Left lung (tissue), 4 donors: ENCODE measurements at regions not wholly inside any gene's neighbourhood (a gene's known extent, or its start where the extent isn't known, plus 50 kb on each side); places are given as distances from the start of the nearest gene placed in this dataset.

Experiments used
- ATAC-seq: fragments of 200-7000 bp; cut with Tn5 transposase; one replicate; pipeline ENCODE4 v1.9.1; 2020; ENCODE audit warnings: moderate library complexity
- DNase-seq, 4 donors: peaks; one replicate each; pipeline ENCODE4 v3.0.0-alpha.2; 2013 to 2020
- H3K27ac ChIP-seq, 2 donors: fragments of 200-600 bp; sonication (generic) in 1 of 2; one replicate each; pipeline versions ENCODE4 v1.5.0 to v1.8.0; 2020 to 2021
- H3K27me3 ChIP-seq, 2 donors: fragments of 200-600 bp; sonication (generic) in 1 of 2; one replicate each; pipeline versions ENCODE4 v1.5.0 to v1.8.0; 2020 to 2021
- H3K36me3 ChIP-seq, 2 donors: fragments of 200-600 bp; sonication (generic) in 1 of 2; one replicate each; pipeline versions ENCODE4 v1.5.0 to v1.8.0; 2020 to 2021
- H3K4me1 ChIP-seq, 2 donors: fragments of 200-600 bp; one replicate each; pipeline ENCODE4 v1.8.0; 2021
- H3K4me3 ChIP-seq, 2 donors: fragments of 200-600 bp; sonication (generic) in 1 of 2; one replicate each; pipeline versions ENCODE4 v1.5.0 to v1.8.0; 2020 to 2021; ENCODE audit warnings: mild to moderate bottlenecking in 1 of 2
- H3K9me3 ChIP-seq, 2 donors: fragments of 200-600 bp; sonication (generic) in 1 of 2; one replicate each; pipeline versions ENCODE4 v1.5.0 to v1.8.0; 2020 to 2021
- intact Hi-C, 2 donors: fragments of 100-400 bp; cut with DNase I; formaldehyde crosslinking; loops; one replicate each; pipeline versions ENCODE4 v1.11.2 to v1.14.2; 2022
- TF ChIP-seq, protein P1 (sequence below), 2 donors: fragments of 200-600 bp; sonication (generic) in 1 of 2; IDR thresholded peaks; one replicate each; pipeline versions ENCODE4 v1.5.0 to v1.8.0; 2021; ENCODE audit warnings: antibody characterized with exemption in 2 of 2
- donor health status: DM: no; HTN: yes; CAD: no.
- donor health status: DM: no; HTN: no; CAD: no.

DNA sequence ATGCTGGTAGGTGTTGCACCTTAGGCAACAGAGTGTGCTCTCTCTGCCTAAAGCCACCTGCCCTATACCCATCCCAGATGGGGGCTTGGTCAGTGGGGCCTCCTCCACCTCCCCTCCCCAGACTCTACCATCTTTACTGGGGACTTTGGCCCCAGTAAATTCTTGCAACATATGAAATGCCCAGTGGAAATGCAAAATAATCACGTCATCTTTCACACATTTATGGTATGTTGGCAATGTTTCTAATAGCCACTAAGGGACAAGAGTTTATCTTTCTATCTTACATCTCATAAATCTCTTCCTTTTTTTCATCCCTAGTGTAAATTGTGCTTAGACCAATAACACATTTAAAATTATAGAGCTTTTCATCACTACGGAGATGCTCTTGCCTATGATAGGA is 103.0 kb upstream of the MAML3 start:
- intact Hi-C loops: loop anchor here in 1 of 2 donors (10.0 kb wide), 3 partner anchors 202 to 602 kb away; no protein-coding TSS in a partner anchor
- TF ChIP-seq, protein P1, sequence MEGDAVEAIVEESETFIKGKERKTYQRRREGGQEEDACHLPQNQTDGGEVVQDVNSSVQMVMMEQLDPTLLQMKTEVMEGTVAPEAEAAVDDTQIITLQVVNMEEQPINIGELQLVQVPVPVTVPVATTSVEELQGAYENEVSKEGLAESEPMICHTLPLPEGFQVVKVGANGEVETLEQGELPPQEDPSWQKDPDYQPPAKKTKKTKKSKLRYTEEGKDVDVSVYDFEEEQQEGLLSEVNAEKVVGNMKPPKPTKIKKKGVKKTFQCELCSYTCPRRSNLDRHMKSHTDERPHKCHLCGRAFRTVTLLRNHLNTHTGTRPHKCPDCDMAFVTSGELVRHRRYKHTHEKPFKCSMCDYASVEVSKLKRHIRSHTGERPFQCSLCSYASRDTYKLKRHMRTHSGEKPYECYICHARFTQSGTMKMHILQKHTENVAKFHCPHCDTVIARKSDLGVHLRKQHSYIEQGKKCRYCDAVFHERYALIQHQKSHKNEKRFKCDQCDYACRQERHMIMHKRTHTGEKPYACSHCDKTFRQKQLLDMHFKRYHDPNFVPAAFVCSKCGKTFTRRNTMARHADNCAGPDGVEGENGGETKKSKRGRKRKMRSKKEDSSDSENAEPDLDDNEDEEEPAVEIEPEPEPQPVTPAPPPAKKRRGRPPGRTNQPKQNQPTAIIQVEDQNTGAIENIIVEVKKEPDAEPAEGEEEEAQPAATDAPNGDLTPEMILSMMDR (IDR thresholded peaks at IDR 0.05): no peak
- ATAC-seq (no peak), DNase-seq (no peak)
- H3K4me3 ChIP-seq: no peak overlapping the region
- H3K36me3 ChIP-seq: no peaks in the 10 kb centered on the region
- no peaks in the 10 kb centered on the region for H3K9me3 ChIP-seq
- peaks cover 4 to 18% of the 10 kb centered on the region in 2 donors for H3K4me1 ChIP-seq
- H3K27me3 ChIP-seq: peaks cover 0 to 7% of the 10 kb centered on the region in 2 donors
- H3K27ac ChIP-seq: no peak overlapping the region

GRCh38 chr4:140256335-140256734 is 102.4 kb upstream of the MAML3 start:
- Histone ChIP-seq H3K9me3 (no peaks in the 10 kb centered on the region), H3K27ac (no peak overlapping the region), H3K4me1 (peaks cover 4 to 24% of the 10 kb centered on the region in 2 donors), H3K27me3 (peaks cover 0 to 7% of the 10 kb centered on the region in 2 donors), H3K4me3 (no peak overlapping the region), H3K36me3 (no peaks in the 10 kb centered on the region)
- ATAC-seq: no peak
- DNase-seq: no peak
- TF ChIP-seq, protein P1 (IDR thresholded peaks at IDR 0.05): no peak
- intact Hi-C loops: loop anchor here in 1 of 2 donors (10.0 kb wide), 3 partner anchors 202 to 602 kb away; no protein-coding TSS in a partner anchor

DNA sequence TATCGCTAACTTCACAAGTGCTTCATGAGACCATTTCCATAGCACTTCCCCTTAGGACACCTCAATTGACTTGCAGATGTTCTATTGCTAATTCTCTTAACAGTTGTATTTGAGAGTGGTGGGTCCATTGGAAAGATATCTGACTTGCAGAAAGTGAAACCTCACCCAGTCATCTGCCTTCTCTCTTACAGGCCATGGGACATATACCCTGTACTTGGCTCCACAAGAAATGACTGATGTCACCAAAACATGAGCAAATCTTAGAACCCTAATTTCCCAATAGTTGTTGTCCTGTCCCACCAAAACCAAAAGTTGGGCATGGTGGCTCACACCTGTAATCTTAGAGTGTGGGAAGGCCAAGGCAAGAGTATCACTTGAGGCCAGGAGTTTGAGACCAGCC is 101.9 kb upstream of the MAML3 start:
- H3K4me1 ChIP-seq: peaks cover 4 to 28% of the 10 kb centered on the region in 2 donors
- ATAC-seq: no peak
- intact Hi-C loops: loop anchor here in 1 of 2 donors (10.0 kb wide), 3 partner anchors 201 to 601 kb away; no protein-coding TSS in a partner anchor

GRCh38 chr4:140255467-140255866 is 101.5 kb upstream of the MAML3 start:
- ATAC-seq (no peak), DNase-seq (no peak)
- TF ChIP-seq, protein P1 (IDR thresholded peaks at IDR 0.05): no peak
- Histone ChIP-seq H3K27ac (no peak overlapping the region), H3K4me1 (peaks cover 4 to 29% of the 10 kb centered on the region in 2 donors), H3K27me3 (peaks cover 0 to 7% of the 10 kb centered on the region in 2 donors), H3K4me3 (no peak overlapping the region), H3K36me3 (no peaks in the 10 kb centered on the region), H3K9me3 (no peaks in the 10 kb centered on the region)
- intact Hi-C loops: loop anchor here in 1 of 2 donors (10.0 kb wide), 3 partner anchors 201 to 601 kb away; no protein-coding TSS in a partner anchor

More for the DNA sequence above, 101.9 kb upstream of the MAML3 start:
- Histone ChIP-seq H3K36me3 (no peaks in the 10 kb centered on the region), H3K9me3 (no peaks in the 10 kb centered on the region), H3K4me3 (no peak overlapping the region), H3K27ac (no peak overlapping the region), H3K27me3 (peaks cover 0 to 7% of the 10 kb centered on the region in 2 donors)
- DNase-seq: no peak
- TF ChIP-seq, protein P1 (IDR thresholded peaks at IDR 0.05): no peak

GRCh38 chr4:140254651-140255299 is 100.8 kb upstream of the MAML3 start:
- H3K36me3 ChIP-seq: no peaks in the 10 kb centered on the region
- ATAC-seq (no peak), DNase-seq (no peak)
- H3K9me3 ChIP-seq: no peaks in the 10 kb centered on the region
- intact Hi-C loops: loop anchor here in 1 of 2 donors (5.0 to 10.0 kb wide), 4 partner anchors 102 to 600 kb away; partner anchors contain the start of gene MAML3
- H3K4me3 ChIP-seq: no peak overlapping the region
- peaks cover 4 to 29% of the 10 kb centered on the region in 2 donors for H3K4me1 ChIP-seq
- TF ChIP-seq, protein P1 (IDR thresholded peaks at IDR 0.05): no peak
- H3K27me3 ChIP-seq: peaks cover 0 to 7% of the 10 kb centered on the region in 2 donors
- H3K27ac ChIP-seq: no peak overlapping the region
